GM12892 (cell line): ENCODE measurements at regions not wholly inside any gene's neighbourhood (a gene's known extent, or its start where the extent isn't known, plus 50 kb on each side); places are given as distances from the start of the nearest gene placed in this dataset.

Experiments used
- POLR2A ChIP-seq: IDR thresholded peaks from 2 replicates; pipeline ENCODE4 v1.6.1; 2011; ENCODE audit warnings: low read depth, low read length, control low read depth
- TAF1 ChIP-seq: IDR thresholded peaks from 2 replicates; pipeline ENCODE4 v1.6.1; 2011; ENCODE audit warnings: low read depth, mild to moderate bottlenecking, control low read depth, low read length, borderline replicate concordance

- TF ChIP-seq TAF1 (no peak), POLR2A (no peak)
Measured at GRCh38 chr9:120259100-120259499, 320.9 kb downstream of the CDK5RAP2 start.
